ENCODE measurements at regions not wholly inside any gene's neighbourhood (a gene's known extent, or its start where the extent isn't known, plus 50 kb on each side); places are given as distances from the start of the nearest gene placed in this dataset.
A peak's percentile ranks its signal among the peaks of the same experiment; 100 is the strongest.

DNA sequence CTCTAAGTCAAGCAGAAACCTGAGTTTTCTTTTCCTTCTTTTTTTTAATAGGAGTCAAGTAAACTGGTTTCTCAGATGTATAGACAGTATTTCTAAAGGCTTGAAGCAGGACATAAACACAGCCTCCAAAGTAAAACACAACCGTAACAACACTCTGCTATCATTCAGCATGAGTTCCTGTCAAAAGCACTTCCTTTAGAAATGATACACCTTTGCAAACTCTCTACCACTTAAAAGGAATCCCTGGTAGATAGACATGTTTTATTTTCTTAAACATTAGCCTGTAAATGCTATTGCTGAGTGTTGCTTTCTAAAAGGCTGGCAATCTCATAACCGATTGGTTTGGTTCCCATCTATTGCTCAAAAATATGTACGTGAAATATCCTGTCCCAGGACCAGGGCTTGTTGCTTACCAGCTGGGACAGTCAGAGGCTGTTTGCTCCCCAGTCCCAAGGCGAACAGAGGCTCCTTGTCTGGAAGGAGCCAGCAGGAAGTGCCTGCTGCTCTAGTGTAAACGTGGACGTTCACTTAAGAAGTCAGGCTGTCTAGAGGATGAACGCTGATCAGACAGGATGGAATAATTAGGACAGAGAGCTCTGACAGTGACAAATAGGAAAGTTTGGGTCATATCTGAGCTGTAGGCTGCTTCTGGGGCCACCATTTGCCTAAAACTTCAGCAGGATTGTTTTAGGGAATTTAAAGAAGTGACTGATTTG, 173.9 kb upstream of the KLF3 start:
- DNase-seq: no peak

DNA sequence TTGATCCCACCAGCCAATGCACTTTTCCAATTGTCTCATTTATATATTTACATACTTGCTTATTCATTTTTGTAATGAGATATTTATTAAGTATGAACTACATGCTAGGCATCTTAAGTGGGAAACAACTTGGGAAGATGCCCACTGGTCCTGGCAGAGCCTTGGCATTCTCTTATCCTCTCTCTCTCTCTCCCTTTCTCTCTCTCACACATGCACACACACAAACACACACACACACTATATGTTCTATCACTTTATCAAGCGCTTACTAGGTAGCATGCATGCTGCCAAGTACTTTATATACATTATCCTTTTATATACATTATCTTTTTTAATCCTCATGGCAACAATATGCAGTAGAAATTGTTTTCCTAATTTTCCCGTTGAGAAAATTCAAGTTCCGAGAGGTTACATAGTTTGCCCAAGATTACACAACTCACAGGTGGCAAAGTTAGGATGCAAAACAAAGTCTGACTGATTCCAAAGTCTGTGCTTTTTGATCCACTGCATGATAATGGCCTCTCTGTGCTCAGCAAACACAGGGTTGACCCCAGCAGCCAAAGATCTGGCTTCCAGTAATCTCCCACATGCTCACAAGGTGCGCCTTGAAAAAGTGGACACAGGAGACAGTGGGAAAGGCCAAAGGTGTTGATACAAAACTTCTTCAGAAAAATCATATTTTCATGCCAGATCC, 173.1 kb upstream of the KLF3 start:
- DNase-seq: no peak

DNA sequence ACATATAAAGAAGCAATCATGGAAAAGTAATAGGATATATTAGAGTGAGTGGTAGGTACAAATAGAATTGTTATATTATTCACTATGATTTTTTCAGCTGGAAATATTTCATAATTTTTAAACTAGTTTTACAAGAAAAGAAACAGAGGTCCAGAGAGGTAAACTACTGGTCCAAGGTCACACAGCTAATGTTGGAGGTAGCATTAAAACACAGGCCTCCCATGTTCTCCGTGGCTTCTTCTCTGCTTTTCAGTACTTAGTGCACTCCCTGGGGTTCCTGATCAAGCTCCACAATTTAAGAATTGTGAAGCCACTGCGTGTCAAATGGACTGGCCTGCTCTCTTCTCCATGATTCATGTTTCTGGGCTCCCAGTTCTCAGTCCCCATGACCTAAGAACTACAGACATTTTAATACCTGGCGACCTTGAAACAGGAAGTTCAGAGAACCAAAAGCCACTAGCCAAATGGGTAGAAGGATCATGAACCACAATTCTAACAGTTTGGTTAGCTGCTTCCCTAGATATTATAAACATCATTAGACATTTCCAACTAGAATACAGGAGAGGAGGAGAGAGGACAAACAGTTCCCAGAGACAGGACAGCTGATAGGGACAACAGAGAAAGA, 172.0 kb upstream of the KLF3 start:
- DNase-seq: no peak

DNA sequence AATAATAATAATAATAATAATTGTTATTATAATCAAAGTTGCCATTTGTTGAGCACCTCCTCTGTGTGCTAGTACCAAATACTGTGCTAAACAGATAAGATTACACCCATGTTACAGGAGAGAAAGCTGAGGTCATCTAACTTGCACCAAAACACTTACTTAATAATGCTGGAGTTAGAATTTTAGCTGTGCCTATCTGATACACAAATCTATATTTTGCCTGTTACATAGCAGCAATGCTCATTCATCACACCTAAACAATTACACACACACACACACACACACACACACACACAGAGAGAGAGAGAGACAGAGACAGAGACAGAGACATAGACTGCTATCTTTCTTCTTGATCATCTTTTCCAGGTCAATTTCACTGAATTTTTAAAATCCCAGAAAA, 170.9 kb upstream of the KLF3 start:
- no peak for DNase-seq

DNA sequence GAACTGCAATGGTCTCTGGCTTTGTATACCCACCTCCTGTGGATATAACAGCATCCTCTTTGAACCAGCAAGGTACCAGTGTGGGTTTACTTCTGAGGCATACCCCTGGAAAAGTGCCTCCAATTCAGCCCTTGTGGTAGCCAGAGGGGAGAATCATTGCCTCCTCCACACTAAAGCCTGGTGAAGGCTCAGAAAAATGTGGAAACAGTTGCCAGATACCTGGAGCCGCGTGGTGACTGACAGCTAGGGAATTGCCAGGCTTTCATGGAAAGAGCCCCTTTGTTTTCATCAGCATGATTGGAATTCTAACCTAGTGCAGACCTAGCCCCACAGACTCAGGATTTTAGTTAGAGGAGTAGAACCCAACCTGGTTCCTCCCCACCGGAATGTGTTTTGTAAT, 168.6 kb upstream of the KLF3 start:
- no peak for DNase-seq

DNA sequence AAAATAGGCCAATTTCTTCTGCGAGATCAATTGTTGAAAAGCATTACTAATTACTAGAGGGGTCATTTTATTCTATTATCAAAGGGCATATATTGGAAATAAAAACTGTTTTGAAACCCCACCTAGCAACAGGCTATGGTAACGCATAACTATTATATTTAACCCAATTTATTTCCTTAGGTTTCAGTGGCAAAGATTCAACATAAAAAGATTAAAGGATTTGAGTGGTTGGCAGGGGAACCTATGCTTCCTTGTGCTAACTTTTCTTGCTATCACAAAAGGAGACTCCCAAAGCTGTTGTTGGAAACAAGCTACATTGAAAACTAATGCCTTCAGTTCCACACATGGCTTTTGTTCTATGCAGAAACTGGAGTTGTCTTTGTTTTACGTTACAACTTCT, 166.9 kb upstream of the KLF3 start:
- no peak for DNase-seq

DNA sequence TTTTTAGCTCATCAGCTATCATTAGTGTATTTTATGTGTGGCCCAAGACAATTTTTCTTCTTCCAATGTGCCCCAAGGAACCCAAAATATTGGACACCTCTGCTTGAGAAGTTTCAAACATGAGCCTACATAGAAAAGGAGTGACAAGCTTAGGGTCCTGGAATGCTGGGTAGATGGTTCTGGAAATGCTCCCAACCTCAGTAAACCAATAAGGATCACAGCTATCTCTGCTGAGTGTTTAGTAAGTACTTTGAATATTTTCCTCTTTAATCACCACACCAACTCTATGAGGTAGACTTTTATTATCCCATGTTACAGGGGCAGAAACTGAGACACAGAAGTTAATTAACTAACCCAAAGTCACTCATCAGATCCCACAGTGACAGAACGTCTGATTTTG, 164.9 kb upstream of the KLF3 start:
- no peak for DNase-seq

DNA sequence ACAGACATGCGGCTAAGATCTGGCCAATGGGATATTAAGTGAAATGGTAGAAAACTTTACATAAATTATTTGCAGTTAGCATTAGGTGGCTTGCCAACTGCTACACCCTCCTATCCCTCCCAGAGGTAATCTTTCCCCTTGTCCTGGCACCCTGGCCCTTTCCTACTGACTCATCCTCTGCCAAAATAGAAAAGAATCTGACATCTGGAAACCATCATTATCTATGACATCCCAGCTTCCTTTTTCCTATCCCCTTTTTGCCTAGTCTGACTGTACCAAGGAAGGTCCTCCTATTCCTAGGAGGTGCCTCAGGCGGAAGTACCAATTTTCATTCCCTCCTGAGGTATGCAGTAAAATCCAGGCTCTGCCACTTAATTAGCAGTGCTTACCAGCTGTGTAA, 163.6 kb upstream of the KLF3 start:
- DNase-seq: no peak

DNA sequence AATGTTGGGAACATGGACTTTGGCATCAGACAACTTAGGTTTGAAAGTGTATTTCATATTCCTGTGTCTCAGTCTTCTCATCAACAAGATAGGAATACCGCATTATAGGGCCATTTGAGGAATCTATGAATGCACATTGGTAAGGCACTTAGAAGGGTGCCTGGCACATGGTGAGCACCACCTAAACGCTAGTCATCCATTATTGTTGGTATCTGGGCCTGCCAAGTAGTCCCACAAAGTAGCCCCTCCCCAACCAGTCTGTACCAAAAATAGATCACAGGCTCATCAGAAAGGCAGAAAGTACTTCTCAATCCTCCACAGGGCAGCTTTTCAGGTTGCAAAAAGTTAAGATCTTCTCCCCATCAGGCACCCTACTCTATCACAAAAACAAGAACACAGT, 162.3 kb upstream of the KLF3 start:
- DNase-seq: no peak

DNA sequence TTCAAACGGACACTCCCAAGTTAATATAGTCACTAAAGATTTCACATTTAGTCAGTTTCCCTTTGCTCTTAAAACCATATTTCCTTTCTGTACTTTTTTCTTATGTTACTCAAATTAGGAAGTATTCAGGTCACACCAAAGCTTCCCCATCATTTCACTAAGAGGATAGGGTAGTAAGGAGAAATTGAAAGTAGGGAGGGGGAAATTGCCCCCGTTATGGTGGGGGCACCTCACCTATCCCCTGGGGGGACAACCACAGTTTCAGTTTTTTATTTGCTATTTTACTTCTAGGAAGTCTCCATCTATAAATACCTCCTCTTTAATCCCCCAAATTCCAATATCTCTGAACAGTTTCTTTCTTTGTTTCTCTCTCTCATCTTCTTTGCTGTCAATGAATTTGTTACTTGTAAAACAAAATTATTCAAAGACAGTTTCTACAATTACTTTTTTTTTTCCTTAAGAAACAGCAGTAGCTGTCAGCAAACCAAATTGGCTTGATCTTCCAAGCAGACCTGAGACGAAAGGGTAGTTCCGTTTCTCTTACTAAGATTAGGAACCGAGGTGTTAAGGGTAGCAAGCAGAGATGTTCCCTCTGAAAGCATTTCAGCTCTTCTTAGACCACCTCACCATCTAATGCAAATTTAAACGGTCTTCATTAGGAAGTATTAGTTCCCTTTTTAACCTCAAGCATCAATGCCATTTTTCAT, 160.2 kb upstream of the KLF3 start:
- DNase-seq: no peak

DNA sequence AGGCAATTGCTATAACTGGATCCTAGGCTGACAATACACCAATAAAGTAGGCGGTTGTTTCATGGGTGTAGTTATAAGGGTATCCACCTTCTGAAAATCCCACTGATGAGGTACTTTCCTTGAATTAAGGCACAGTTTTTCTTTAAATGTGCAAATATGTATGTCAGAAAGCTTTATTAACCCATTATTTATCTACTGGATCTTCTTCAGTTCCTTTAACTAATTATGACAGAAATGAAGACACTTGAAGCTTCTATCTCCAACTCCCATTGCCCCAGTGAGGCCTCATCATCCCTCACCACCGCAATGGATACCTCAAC, 159.6 kb upstream of the KLF3 start:
- no peak for DNase-seq

DNA sequence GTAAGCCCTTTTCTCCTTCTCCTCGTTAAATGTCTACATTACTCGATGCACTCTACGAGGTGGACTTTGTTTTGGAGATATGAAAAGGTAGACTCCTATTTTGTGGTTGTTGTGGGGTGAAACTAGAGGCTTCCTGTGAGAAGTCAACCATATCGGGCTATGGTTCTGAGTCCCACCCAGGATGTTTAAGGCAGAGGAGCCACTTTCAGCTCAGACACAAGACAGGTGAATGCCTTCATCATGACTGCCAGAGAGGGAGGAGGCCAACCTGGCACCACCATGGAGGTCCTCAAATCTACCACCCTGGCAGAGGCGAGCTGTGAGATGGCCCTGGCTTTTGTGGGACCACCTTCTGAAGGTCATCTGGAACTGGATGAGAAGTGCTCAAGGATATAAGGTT, 154.4 kb upstream of the KLF3 start:
- DNase-seq: peak; percentile 18 to 67

DNA sequence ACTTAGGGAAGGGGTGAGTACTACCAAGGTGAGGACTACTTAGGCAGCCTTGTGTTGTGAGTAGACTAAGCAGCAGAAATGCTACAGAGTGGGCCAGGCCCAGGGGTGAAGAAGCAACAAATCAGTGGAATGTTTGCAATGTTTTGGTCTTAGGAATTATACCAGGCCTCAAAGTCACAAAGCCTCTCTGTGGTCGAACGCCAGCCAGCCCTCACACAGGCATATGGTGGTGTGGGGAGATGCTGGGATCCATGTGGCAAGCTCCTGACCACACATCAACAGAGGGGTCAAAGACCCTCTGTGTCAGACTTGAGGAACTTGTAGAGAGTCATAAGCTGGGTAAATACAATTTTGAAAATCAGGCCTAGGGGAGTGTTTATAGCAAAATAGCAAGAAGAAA, 153.8 kb upstream of the KLF3 start:
- no peak for DNase-seq

DNA sequence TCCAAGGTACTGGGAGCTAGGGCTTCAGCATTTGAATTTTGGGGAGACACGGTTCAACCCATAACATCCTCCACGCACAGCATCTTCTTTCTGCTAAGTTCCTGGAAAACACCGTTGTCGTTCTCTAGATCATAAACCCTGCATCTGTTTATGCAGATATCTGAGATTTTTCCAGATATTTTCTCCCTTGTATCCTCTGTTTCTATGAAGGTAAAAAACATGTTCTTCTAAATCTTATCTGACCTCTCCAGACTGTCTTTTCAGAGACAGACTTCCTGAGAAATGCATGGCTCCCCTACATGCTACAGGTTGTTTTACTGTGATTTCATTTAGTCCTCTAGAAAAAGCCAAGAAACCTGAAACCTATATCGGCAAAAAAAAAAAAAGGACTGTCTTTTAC, 152.3 kb upstream of the KLF3 start:
- no peak for DNase-seq

DNA sequence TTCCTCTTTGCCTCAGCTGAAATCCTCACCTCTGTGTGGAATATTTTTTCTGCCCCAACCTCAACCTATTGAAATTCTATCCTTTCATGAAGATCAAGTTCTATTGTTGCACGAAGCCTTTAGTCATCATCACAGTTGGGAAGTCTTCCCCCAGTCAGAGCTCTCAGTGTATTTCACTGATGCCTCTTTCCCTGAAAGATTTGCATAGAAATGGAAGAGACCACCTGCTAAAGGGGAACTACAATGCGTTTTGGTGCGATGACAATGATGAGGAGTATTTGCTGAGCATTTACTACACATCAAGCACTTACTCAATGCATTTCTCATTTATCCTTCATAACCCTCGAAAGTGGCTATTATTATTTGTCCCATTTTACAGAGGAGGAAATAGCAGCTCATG, 151.2 kb upstream of the KLF3 start:
- DNase-seq: no peak

DNA sequence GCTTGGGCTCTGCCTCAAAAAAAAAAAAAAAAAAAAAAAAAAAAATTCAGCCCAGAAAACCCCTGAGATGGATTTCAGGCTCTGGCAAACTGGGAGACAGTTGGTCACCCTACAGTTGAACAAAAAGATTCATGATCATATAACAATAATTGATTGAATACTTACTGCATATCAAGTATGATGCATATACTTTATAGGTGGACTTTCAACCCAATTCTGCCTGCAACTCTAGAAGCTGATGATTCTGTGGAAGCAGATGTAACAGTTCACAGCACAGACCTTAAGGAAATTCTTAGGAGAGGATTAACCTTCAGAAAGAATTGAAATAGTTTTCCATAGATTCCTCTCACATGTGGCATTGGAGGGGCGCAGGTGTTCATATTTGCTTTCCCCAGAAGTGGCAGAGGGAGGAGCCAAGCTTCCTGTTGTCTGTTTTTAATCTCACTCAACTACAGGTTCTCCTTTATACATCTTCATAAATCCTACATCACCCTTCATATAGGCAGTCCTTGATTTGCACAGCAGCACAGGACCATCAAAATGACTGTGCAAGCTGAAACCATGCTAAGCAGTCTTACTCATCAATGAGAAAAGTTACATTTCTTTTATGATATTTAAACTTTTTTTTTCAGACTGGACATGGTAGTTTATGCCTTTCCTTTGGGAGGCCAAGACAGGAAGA, 149.4 kb upstream of the KLF3 start:
- DNase-seq: no peak

DNA sequence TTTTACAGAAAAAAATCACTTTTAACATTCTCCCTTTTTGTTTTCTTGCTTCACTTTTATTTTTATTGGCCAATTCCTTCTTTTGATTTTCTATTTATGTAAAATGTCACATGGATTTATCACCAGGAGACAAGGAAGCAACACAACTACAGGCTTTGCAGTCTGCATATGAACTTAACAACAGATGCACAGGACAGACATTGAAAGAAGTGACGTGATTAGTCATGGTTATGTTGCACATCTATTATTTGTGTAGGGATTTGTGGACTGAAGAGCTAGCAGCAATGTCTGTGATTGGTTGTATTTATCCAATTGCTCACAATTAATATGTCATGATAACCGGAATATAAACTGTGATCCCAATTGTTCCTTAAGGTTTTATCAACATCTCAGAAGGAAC, 147.8 kb upstream of the KLF3 start:
- DNase-seq: no peak

DNA sequence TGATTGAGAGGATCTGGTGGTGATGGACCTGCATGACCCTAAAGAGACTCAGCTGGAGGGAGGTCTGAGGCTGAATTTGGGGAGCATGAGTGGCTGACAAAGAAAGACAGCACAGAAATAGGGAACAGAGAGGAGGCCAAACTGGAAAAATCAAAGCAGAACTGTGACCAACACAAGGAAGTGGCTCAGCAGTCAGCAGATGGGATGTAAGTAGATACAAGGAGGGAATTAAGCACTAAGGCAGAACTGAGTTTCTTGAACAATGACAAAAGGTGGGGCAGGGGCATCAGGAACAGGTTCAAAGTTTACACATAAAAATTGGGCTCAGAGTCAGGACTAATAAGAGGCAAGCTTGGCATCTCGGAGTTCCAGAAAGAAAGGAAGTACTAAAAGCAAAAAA, 144.3 kb upstream of the KLF3 start:
- DNase-seq: no peak

DNA sequence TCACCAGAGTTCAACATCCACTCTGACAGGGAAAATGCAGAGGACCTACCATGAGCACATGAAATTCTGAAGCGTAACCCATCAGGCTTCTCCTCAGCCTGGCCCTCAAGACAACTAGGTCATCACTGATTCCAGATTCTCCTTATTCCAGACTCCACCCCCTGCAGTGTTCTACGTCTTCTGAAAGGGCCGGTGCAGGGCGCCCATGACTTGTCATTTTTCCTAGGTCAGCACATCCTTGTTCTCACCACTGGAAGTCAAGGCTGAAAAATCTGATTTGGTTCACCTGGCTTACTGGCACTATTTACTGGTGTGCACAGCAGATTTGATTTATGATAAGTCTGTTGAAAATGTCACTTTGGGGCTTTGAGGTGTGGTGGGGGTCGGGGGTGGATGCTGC, 140.9 kb upstream of the KLF3 start:
- DNase-seq: no peak

DNA sequence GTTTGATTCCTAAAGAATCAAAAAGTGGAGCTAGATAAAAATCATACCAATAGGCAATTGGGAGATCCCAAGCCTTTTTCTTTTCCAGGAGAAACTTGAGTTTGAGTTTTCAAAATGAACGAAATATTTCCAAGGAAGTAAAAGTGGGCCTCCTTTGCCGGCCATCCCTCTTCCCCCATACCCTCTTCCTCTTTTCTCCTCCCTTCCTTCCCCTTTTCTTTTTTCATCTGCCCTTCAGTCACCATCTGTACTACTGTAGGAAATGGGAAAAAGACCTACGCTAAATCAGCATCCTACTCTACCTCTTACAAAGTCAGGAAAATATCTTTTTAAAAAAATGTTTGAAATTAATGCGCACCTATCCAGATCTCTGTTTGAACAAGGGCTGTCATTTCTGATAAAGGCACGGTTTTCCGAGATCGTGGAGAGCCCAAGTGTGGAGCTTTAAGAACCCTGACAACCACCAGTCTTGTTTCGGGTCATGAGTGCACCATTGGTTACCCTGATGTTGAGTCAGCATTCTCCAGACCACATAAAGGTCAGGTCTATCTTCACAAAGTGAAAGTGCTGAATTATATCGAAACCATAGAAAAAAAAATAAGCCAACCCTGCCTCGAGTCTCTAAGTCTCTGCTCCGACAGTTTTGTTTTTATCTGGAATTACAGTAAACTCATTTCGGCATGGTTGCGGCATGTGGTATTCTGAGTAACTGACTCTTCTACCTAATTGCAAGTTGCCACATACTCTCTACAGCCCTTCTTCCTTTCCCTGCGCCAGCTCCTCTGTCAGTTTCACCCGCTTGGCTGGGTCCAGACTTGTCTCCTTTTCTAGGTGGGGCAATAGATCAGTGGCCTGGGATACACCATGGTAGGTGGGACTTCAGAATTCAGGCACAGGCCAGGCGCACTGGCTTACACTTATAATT, 140.2 kb upstream of the KLF3 start:
- DNase-seq: peak; percentile 52 to 77

DNA sequence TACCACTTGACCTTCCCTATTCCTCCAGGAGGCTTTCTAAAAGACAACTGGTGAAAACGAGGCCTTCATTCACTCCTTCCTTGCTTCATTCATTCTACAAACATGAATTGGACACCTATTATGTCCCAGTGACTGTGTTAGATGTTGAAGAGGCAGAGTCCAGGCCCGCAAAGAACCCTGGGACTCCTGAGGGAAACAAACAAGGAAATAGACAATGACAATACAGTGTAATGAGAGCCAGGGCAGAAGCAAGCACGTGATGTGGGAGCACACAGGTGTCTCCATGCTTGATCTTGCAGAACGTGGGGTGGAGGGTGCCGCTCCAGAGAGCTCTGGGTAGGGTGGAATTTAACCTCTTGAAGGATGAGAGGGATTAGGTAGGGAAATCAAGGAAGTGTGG, 137.6 kb upstream of the KLF3 start:
- DNase-seq: no peak

Data from CD4-positive, alpha-beta T cell treated with Interferon alpha-2 for 1 hour (primary cell).